RWPE1 (cell line): ENCODE measurements at regions not wholly inside any gene's neighbourhood (a gene's known extent, or its start where the extent isn't known, plus 50 kb on each side); places are given as distances from the start of the nearest gene placed in this dataset.

Experiments used
- CTCF ChIA-PET: fragments of 350-600 bp; sonication (Branson Sonifier 250); formaldehyde crosslinking; extraction: SDS; loops from one replicate; lab custom pipeline; 2021; lab: Yijun Ruan, JAX
- POLR2A ChIA-PET: fragments of 400-600 bp; formaldehyde crosslinking; extraction: SDS; loops from one replicate; lab custom pipeline; 2020; ENCODE audit warnings: antibody characterized with exemption; ENCODE audit not compliant: low non-redundant PET; lab: Yijun Ruan, JAX
- DNase-seq: peaks from one replicate; pipeline ENCODE4 v3.0.0; 2012; ENCODE audit warnings: low spot score
- H3K27ac ChIP-seq: fragments of 450-650 bp; 2 replicates; pipeline ENCODE4 v1.5.1; 2017
- TF ChIP-seq, protein P1 (sequence below): fragments of 450-650 bp; conservative IDR thresholded peaks from 2 replicates; pipeline ENCODE4 v1.5.1; 2017; ENCODE audit warnings: low read depth, mild to moderate bottlenecking

DNA sequence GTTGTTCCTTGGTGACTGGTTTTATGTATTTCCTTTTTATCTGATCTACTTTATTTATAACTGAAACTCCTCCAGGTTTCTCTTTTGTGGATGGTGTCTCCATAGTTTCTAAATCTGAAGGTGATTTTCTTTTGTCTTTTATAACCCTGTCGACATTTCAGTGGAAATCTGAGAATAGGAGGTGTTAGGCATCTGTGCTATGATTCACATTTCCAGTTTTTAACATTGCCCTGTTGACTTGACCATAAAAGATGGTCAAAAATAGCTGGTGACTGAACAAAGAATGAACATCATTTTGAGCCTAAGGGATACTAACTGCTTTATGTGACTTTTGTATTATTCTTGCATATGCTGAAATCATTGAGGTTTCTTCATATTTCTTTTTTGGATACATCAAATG lies 190.5 kb downstream of the PCSK1 start:
- no peak overlapping the region for H3K27ac ChIP-seq
- TF ChIP-seq, protein P1, sequence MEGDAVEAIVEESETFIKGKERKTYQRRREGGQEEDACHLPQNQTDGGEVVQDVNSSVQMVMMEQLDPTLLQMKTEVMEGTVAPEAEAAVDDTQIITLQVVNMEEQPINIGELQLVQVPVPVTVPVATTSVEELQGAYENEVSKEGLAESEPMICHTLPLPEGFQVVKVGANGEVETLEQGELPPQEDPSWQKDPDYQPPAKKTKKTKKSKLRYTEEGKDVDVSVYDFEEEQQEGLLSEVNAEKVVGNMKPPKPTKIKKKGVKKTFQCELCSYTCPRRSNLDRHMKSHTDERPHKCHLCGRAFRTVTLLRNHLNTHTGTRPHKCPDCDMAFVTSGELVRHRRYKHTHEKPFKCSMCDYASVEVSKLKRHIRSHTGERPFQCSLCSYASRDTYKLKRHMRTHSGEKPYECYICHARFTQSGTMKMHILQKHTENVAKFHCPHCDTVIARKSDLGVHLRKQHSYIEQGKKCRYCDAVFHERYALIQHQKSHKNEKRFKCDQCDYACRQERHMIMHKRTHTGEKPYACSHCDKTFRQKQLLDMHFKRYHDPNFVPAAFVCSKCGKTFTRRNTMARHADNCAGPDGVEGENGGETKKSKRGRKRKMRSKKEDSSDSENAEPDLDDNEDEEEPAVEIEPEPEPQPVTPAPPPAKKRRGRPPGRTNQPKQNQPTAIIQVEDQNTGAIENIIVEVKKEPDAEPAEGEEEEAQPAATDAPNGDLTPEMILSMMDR, result no peak
- ChIA-PET POLR2A (no interaction called here), CTCF (interaction anchor here (0.7 kb wide), 1 partner anchor 52 kb away, joined by 4 read pairs; no protein-coding TSS in a partner anchor)
- DNase-seq, result no peak

- TF ChIP-seq, protein P1, result no peak
- no peak for DNase-seq
- H3K27ac ChIP-seq, result no peak overlapping the region
- POLR2A ChIA-PET, result no interaction called here
- CTCF ChIA-PET, result interaction anchor here (0.7 kb wide), 2 partner anchors 111 to 515 kb away, joined by 3 read pairs; no protein-coding TSS in a partner anchor
Measured at GRCh38 chr5:96236831-96237230, 196.2 kb downstream of the PCSK1 start.

DNA sequence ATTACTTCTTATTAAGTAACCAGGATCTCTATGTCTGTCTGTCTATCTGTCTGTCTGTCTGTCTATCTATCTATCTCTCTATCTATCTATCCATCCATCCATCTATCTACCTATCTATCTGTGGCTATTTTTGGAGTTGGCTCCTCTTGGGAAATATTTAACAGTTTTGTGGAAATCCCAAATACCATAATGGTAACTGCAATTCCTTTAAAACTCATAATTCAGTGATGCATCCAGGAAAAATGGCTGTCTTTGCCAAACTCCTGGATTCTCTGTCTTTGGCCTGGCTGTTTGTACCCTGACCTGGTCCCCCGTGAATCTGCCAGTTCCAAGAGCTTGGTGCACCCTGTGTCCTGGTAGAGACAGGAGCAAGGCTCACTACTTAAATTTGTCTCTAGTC lies 197.0 kb downstream of the PCSK1 start:
- DNase-seq, result no peak
- ChIA-PET CTCF (interaction anchor here (0.6 kb wide), 1 partner anchor 147 kb away, joined by 3 read pairs; no protein-coding TSS in a partner anchor), POLR2A (no interaction called here)
- H3K27ac ChIP-seq, result no peak overlapping the region
- TF ChIP-seq, protein P1, result no peak

- CTCF ChIA-PET, result interaction anchor here (0.5 to 0.6 kb wide), 4 partner anchors 101 to 1291 kb away, joined by 3 to 4 read pairs (median 3); no protein-coding TSS in a partner anchor
Measured at GRCh38 chr5:96235008-96235910, 197.8 kb downstream of the PCSK1 start.

GRCh38 chr5:96232602-96233001 lies 200.4 kb downstream of the PCSK1 start:
- TF ChIP-seq, protein P1, result no peak
- no peak overlapping the region for H3K27ac ChIP-seq
- DNase-seq, result no peak
- ChIA-PET POLR2A (no interaction called here), CTCF (no interaction called here)

More at GRCh38 chr5:96235008-96235910, 197.8 kb downstream of the PCSK1 start:
- H3K27ac ChIP-seq, result no peak overlapping the region
- DNase-seq, result no peak
- POLR2A ChIA-PET, result no interaction called here
- TF ChIP-seq, protein P1, result no peak

GRCh38 chr5:96229188-96229587 lies 203.9 kb downstream of the PCSK1 start:
- POLR2A ChIA-PET, result no interaction called here
- CTCF ChIA-PET, result interaction anchor here (0.7 to 0.8 kb wide), 2 partner anchors 31 to 154 kb away, joined by 3 read pairs; no protein-coding TSS in a partner anchor
- TF ChIP-seq, protein P1, result no peak
- H3K27ac ChIP-seq, result no peak overlapping the region
- DNase-seq, result no peak
